ENCODE measurements at regions not wholly inside any gene's neighbourhood (a gene's known extent, or its start where the extent isn't known, plus 50 kb on each side); places are given as distances from the start of the nearest gene placed in this dataset.

DNA sequence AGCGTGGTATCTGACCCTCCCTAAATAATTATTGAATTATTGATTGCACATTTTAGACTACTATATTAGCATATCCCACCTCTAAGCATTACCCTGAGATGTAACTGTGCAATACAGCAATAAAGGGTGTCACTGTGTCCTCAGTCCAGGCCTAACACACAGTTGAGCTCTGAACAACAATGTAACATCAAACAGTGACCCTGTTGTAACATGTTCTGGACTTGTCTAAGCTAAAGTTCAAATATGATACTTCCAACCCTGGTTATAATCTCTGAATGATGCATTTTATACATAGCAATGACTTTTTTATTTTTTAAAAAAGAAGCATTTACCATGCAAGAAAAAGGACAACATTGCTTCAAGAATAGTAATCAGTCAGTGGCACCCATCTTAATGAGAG is 61.6 kb upstream of the DMD start:
- Histone ChIP-seq H3K27ac (ENCODE audit: low read depth, low read length) (no peak overlapping the region), H3K4me1 (ENCODE audit: control insufficient read depth in 1 of 2, insufficient read depth in 2 of 2, low read length in 2 of 2) (no peaks in the 10 kb centered on the region), H3K9ac (ENCODE audit: low read length) (no peak overlapping the region), H3K9me3 (ENCODE audit: control insufficient read depth in 1 of 2, insufficient read depth in 1 of 2, low read depth in 1 of 2, low read length in 2 of 2) (no peaks in the 10 kb centered on the region), H3K4me3 (replicated peaks in 1 of 2; ENCODE audit: low read depth in 1 of 2, low read length in 2 of 2) (no peak overlapping the region), H3K79me2 (ENCODE audit: insufficient read depth, low read length) (no peaks in the 10 kb centered on the region), H3K4me2 (ENCODE audit: low read length) (no peak overlapping the region), H3K27me3 (ENCODE audit: insufficient read depth, low read length) (no peaks in the 10 kb centered on the region), H4K20me1 (ENCODE audit: insufficient read depth) (no peaks in the 10 kb centered on the region), H3K9me2 (ENCODE audit: insufficient read depth) (no peaks in the 10 kb centered on the region), H2AFZ (ENCODE audit: low read depth, low read length, poor library complexity, severe bottlenecking) (no peak overlapping the region), H3K36me3 (ENCODE audit: control insufficient read depth in 1 of 2, insufficient read depth in 2 of 2, low read length in 2 of 2) (no peaks in the 10 kb centered on the region)
- no peak for DNase-seq (ENCODE audit: low read depth, low spot score)
- ATAC-seq, result no peak
- ChIA-PET RAD21 (ENCODE audit: low non-redundant PET in 1 of 2, low total read pairs in 2 of 2, uncharacterized antibody in 2 of 2, unreplicated experiment in 2 of 2) (no interaction called here), POLR2A (no interaction called here), CTCF (no interaction called here)
- TF ChIP-seq POLR2A (IDR thresholded peaks at IDR 0.05; ENCODE audit: borderline replicate concordance, extremely low read depth, insufficient read depth, insufficient read length) (no peak), SRF (IDR thresholded peaks at IDR 0.05; ENCODE audit: low read depth) (no peak), CBX3 (IDR thresholded peaks at IDR 0.05; ENCODE audit: low read depth) (no peak), SP1 (IDR thresholded peaks at IDR 0.05; ENCODE audit: low read depth) (no peak), RAD21 (IDR thresholded peaks at IDR 0.05; ENCODE audit: low read depth) (no peak), FOSL1 (IDR thresholded peaks at IDR 0.05; ENCODE audit: low read depth) (no peak), TCF7L2 (IDR thresholded peaks at IDR 0.05; ENCODE audit: borderline replicate concordance, extremely low read depth, insufficient read depth, insufficient read length) (no peak)
- TF ChIP-seq, protein P1, sequence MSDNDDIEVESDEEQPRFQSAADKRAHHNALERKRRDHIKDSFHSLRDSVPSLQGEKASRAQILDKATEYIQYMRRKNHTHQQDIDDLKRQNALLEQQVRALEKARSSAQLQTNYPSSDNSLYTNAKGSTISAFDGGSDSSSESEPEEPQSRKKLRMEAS (IDR thresholded peaks at IDR 0.05), result no peak
- TF ChIP-seq, protein P2, sequence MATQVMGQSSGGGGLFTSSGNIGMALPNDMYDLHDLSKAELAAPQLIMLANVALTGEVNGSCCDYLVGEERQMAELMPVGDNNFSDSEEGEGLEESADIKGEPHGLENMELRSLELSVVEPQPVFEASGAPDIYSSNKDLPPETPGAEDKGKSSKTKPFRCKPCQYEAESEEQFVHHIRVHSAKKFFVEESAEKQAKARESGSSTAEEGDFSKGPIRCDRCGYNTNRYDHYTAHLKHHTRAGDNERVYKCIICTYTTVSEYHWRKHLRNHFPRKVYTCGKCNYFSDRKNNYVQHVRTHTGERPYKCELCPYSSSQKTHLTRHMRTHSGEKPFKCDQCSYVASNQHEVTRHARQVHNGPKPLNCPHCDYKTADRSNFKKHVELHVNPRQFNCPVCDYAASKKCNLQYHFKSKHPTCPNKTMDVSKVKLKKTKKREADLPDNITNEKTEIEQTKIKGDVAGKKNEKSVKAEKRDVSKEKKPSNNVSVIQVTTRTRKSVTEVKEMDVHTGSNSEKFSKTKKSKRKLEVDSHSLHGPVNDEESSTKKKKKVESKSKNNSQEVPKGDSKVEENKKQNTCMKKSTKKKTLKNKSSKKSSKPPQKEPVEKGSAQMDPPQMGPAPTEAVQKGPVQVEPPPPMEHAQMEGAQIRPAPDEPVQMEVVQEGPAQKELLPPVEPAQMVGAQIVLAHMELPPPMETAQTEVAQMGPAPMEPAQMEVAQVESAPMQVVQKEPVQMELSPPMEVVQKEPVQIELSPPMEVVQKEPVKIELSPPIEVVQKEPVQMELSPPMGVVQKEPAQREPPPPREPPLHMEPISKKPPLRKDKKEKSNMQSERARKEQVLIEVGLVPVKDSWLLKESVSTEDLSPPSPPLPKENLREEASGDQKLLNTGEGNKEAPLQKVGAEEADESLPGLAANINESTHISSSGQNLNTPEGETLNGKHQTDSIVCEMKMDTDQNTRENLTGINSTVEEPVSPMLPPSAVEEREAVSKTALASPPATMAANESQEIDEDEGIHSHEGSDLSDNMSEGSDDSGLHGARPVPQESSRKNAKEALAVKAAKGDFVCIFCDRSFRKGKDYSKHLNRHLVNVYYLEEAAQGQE (IDR thresholded peaks at IDR 0.05; ENCODE audit: low read depth), result no peak
- no TSS peak for BruUV-seq (replicated peaks)
- intact Hi-C loops (cut with micrococcal nuclease), result no loop called here
